ENCODE measurements at regions not wholly inside any gene's neighbourhood (a gene's known extent, or its start where the extent isn't known, plus 50 kb on each side); places are given as distances from the start of the nearest gene placed in this dataset.

DNA sequence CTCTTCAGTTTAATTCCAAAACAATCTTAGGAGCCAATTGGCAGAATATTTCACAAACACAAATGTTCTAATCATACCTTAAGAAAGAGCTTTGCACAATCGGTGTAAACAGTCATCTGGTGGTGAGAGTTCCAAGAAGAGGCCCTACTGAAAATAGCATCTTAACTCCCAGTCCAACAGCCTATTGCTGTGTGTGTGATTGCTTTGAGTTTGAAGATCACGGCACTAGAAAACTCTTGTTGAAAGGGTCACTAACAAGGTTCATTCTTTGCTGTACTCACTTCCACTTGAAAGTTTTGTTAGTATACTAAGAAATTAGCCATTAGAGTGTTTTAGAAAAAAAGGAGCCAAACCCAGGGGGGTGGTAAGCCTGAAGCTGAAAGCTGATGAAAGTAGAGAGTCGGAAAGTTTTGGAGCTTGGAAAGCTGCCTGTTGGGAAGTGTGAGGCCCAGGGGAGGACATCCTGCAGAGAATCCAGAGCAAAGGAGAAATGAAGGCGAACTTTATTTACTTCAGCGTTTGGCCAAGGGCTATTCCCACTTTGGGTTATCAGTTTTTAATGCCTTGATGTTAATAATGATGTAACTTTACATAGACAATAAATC is 180.3 kb upstream of the GHR start:
- no peak overlapping the region for H3K27ac ChIP-seq (ENCODE audit: extremely low read depth, low read depth, low read length)
- no peak overlapping the region for H3K4me3 ChIP-seq (ENCODE audit: low read depth, low read length)
- H3K9me3 ChIP-seq (ENCODE audit: control insufficient read depth, insufficient read depth, low read depth, low read length), result no peaks in the 10 kb centered on the region
- ChIA-PET POLR2A (no interaction called here), CTCF (no interaction called here)
- TF ChIP-seq ZNF654 (tag by site-specific recombination; IDR thresholded peaks at IDR 0.05; ENCODE audit: low read depth) (no peak), ZXDB (tag by site-specific recombination; IDR thresholded peaks at IDR 0.05) (no peak), ZNF660 (tag by site-specific recombination; IDR thresholded peaks at IDR 0.05) (no peak), ZNF366 (tag by site-specific recombination; conservative IDR thresholded peaks at IDR 0.05) (no peak), ZNF473 (tag by site-specific recombination; IDR thresholded peaks at IDR 0.05) (no peak), ZNF221 (tag by site-specific recombination; IDR thresholded peaks at IDR 0.05; ENCODE audit: borderline replicate concordance) (no peak), ZNF324 (tag by site-specific recombination; IDR thresholded peaks at IDR 0.05) (no peak), WT1 (tag by site-specific recombination; IDR thresholded peaks at IDR 0.05) (no peak), ZNF169 (tag by site-specific recombination; IDR thresholded peaks at IDR 0.05) (no peak), ZNF37A (tag by site-specific recombination; IDR thresholded peaks at IDR 0.05) (no peak), ZFP3 (tag by site-specific recombination; IDR thresholded peaks at IDR 0.05; ENCODE audit: low read depth) (no peak), OSR2 (tag by site-specific recombination; IDR thresholded peaks at IDR 0.05) (no peak), SETDB1 (IDR thresholded peaks at IDR 0.05; ENCODE audit: insufficient read length, low read length) (no peak), ZNF529 (tag by site-specific recombination; IDR thresholded peaks at IDR 0.05; ENCODE audit: insufficient replicate concordance) (no peak), ZNF600 (tag by site-specific recombination; IDR thresholded peaks at IDR 0.05) (no peak), ZNF202 (tag by site-specific recombination; IDR thresholded peaks at IDR 0.05; ENCODE audit: borderline replicate concordance) (no peak)
- TF ChIP-seq, protein P1, sequence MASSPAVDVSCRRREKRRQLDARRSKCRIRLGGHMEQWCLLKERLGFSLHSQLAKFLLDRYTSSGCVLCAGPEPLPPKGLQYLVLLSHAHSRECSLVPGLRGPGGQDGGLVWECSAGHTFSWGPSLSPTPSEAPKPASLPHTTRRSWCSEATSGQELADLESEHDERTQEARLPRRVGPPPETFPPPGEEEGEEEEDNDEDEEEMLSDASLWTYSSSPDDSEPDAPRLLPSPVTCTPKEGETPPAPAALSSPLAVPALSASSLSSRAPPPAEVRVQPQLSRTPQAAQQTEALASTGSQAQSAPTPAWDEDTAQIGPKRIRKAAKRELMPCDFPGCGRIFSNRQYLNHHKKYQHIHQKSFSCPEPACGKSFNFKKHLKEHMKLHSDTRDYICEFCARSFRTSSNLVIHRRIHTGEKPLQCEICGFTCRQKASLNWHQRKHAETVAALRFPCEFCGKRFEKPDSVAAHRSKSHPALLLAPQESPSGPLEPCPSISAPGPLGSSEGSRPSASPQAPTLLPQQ (tag by site-specific recombination; IDR thresholded peaks at IDR 0.05), result no peak
- TF ChIP-seq, protein P2, sequence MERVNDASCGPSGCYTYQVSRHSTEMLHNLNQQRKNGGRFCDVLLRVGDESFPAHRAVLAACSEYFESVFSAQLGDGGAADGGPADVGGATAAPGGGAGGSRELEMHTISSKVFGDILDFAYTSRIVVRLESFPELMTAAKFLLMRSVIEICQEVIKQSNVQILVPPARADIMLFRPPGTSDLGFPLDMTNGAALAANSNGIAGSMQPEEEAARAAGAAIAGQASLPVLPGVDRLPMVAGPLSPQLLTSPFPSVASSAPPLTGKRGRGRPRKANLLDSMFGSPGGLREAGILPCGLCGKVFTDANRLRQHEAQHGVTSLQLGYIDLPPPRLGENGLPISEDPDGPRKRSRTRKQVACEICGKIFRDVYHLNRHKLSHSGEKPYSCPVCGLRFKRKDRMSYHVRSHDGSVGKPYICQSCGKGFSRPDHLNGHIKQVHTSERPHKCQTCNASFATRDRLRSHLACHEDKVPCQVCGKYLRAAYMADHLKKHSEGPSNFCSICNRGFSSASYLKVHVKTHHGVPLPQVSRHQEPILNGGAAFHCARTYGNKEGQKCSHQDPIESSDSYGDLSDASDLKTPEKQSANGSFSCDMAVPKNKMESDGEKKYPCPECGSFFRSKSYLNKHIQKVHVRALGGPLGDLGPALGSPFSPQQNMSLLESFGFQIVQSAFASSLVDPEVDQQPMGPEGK (tag by site-specific recombination; IDR thresholded peaks at IDR 0.05), result no peak
- TF ChIP-seq, protein P3, sequence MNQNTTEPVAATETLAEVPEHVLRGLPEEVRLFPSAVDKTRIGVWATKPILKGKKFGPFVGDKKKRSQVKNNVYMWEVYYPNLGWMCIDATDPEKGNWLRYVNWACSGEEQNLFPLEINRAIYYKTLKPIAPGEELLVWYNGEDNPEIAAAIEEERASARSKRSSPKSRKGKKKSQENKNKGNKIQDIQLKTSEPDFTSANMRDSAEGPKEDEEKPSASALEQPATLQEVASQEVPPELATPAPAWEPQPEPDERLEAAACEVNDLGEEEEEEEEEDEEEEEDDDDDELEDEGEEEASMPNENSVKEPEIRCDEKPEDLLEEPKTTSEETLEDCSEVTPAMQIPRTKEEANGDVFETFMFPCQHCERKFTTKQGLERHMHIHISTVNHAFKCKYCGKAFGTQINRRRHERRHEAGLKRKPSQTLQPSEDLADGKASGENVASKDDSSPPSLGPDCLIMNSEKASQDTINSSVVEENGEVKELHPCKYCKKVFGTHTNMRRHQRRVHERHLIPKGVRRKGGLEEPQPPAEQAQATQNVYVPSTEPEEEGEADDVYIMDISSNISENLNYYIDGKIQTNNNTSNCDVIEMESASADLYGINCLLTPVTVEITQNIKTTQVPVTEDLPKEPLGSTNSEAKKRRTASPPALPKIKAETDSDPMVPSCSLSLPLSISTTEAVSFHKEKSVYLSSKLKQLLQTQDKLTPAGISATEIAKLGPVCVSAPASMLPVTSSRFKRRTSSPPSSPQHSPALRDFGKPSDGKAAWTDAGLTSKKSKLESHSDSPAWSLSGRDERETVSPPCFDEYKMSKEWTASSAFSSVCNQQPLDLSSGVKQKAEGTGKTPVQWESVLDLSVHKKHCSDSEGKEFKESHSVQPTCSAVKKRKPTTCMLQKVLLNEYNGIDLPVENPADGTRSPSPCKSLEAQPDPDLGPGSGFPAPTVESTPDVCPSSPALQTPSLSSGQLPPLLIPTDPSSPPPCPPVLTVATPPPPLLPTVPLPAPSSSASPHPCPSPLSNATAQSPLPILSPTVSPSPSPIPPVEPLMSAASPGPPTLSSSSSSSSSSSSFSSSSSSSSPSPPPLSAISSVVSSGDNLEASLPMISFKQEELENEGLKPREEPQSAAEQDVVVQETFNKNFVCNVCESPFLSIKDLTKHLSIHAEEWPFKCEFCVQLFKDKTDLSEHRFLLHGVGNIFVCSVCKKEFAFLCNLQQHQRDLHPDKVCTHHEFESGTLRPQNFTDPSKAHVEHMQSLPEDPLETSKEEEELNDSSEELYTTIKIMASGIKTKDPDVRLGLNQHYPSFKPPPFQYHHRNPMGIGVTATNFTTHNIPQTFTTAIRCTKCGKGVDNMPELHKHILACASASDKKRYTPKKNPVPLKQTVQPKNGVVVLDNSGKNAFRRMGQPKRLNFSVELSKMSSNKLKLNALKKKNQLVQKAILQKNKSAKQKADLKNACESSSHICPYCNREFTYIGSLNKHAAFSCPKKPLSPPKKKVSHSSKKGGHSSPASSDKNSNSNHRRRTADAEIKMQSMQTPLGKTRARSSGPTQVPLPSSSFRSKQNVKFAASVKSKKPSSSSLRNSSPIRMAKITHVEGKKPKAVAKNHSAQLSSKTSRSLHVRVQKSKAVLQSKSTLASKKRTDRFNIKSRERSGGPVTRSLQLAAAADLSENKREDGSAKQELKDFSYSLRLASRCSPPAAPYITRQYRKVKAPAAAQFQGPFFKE (tag by site-specific recombination; IDR thresholded peaks at IDR 0.05; ENCODE audit: borderline replicate concordance), result no peak
- TF ChIP-seq, protein P4, sequence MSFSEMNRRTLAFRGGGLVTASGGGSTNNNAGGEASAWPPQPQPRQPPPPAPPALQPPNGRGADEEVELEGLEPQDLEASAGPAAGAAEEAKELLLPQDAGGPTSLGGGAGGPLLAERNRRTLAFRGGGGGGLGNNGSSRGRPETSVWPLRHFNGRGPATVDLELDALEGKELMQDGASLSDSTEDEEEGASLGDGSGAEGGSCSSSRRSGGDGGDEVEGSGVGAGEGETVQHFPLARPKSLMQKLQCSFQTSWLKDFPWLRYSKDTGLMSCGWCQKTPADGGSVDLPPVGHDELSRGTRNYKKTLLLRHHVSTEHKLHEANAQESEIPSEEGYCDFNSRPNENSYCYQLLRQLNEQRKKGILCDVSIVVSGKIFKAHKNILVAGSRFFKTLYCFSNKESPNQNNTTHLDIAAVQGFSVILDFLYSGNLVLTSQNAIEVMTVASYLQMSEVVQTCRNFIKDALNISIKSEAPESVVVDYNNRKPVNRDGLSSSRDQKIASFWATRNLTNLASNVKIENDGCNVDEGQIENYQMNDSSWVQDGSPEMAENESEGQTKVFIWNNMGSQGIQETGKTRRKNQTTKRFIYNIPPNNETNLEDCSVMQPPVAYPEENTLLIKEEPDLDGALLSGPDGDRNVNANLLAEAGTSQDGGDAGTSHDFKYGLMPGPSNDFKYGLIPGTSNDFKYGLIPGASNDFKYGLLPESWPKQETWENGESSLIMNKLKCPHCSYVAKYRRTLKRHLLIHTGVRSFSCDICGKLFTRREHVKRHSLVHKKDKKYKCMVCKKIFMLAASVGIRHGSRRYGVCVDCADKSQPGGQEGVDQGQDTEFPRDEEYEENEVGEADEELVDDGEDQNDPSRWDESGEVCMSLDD (tag by site-specific recombination; IDR thresholded peaks at IDR 0.05), result no peak
- no peaks in the 10 kb centered on the region for H3K4me1 ChIP-seq (ENCODE audit: control insufficient read depth, insufficient read depth, low read length)
- no peaks in the 10 kb centered on the region for H3K36me3 ChIP-seq (ENCODE audit: control insufficient read depth in 2 of 2, insufficient read depth in 1 of 2, low read length in 2 of 2)

All from HEK293 (cell line).